ENCODE measurements at regions not wholly inside any gene's neighbourhood (a gene's known extent, or its start where the extent isn't known, plus 50 kb on each side); places are given as distances from the start of the nearest gene placed in this dataset.

GRCh38 chr5:126100767-126101166 is 322.4 kb upstream of the GRAMD2B start:
- TF ChIP-seq POLR2A (IDR thresholded peaks at IDR 0.05), result no peak
- peak in 1 of 4 experiments; percentile 6 for TF ChIP-seq CTCF (IDR thresholded peaks at IDR 0.05)
